T-cell (primary cell): ENCODE measurements at regions not wholly inside any gene's neighbourhood (a gene's known extent, or its start where the extent isn't known, plus 50 kb on each side); places are given as distances from the start of the nearest gene placed in this dataset.

Experiments used
- ATAC-seq, 4 experiments: fragments of 200-7000 bp in 3 of 4; fragments of 150-1000 bp in 1 of 4; cut with Tn5 transposase; replicated peaks in 1 of 4; 1 replicate in 3 of 4; 2 replicates in 1 of 4; pipeline ENCODE4 v1.10.0; 2021; ENCODE audit warnings: moderate library complexity in 3 of 4, mild to moderate bottlenecking in 2 of 4, moderate number of reproducible peaks in 1 of 4
- CTCF ChIA-PET, 2 donors: fragments of 300-600 bp; sonication (Branson Sonifier 250); formaldehyde crosslinking; loops; one replicate each; lab custom pipeline; 2022; ENCODE audit warnings: antibody characterized with exemption in 2 of 2; lab: Charles Lee
- POLR2A ChIA-PET, 2 donors: fragments of 300-600 bp; sonication (Branson Sonifier 250); formaldehyde crosslinking; loops; one replicate each; lab custom pipeline; 2022; ENCODE audit warnings: antibody characterized with exemption in 2 of 2; lab: Charles Lee
- DNase-seq, 35 experiments: peaks; one replicate each; pipeline versions ENCODE4 v3.0.0 to v3.0.0-alpha.2; 2013 to 2023
- H3K27ac ChIP-seq: one replicate; pipeline ENCODE4 v1.5.1; 2013; ENCODE audit warnings: low read length
- H3K27me3 ChIP-seq, 2 experiments: replicated peaks in 1 of 2; 1 replicate in 1 of 2; 2 replicates in 1 of 2; pipeline versions ENCODE4 v1.6.1 to v1.7.0; 2013; ENCODE audit warnings: low read length in 1 of 2, mixed read lengths in 1 of 2; ENCODE audit not compliant: control insufficient read depth in 2 of 2, insufficient read depth in 2 of 2; ENCODE audit errors: extremely low read depth in 1 of 2
- H3K36me3 ChIP-seq, 2 donors: 1 replicate in 1 of 2; 2 replicates in 1 of 2; pipeline versions ENCODE4 v1.6.1 to v1.7.0; 2013; ENCODE audit warnings: low read length in 1 of 2; ENCODE audit not compliant: control insufficient read depth in 2 of 2, insufficient read depth in 1 of 2; ENCODE audit errors: extremely low read depth in 1 of 2
- H3K4me1 ChIP-seq, 2 experiments: 1 replicate in 1 of 2; 2 replicates in 1 of 2; pipeline versions ENCODE4 v1.6.1 to v1.7.0; 2013; ENCODE audit warnings: low read length in 2 of 2, mixed read lengths in 1 of 2; ENCODE audit not compliant: insufficient read depth in 2 of 2, control insufficient read depth in 1 of 2; ENCODE audit errors: extremely low read depth in 1 of 2
- H3K4me3 ChIP-seq, 2 donors: 1 replicate in 1 of 2; 2 replicates in 1 of 2; pipeline versions ENCODE4 v1.5.1 to v1.7.0; 2013; ENCODE audit warnings: mild to moderate bottlenecking in 2 of 2, low read length in 1 of 2, moderate library complexity in 1 of 2; ENCODE audit not compliant: control insufficient read depth in 1 of 2; ENCODE audit errors: extremely low read depth in 1 of 2
- H3K9me3 ChIP-seq: 2 replicates; pipeline ENCODE4 v1.7.0; 2013
- H3K27ac Mint-ChIP-seq, 2 donors: one replicate each; pipeline ENCODE4 v1.8.0; 2020 to 2021; ENCODE audit warnings: mild to moderate bottlenecking in 2 of 2, mixed read lengths in 2 of 2
- H3K27me3 Mint-ChIP-seq, 2 donors: one replicate each; pipeline ENCODE4 v1.8.0; 2021 to 2022; ENCODE audit warnings: mixed read lengths in 2 of 2
- H3K36me3 Mint-ChIP-seq: one replicate; pipeline ENCODE4 v1.8.0; 2021; ENCODE audit warnings: mixed read lengths
- H3K4me1 Mint-ChIP-seq, 3 donors: one replicate each; pipeline ENCODE4 v1.8.0; 2020 to 2022; ENCODE audit warnings: mixed read lengths in 3 of 3, mild to moderate bottlenecking in 1 of 3
- H3K4me3 Mint-ChIP-seq, 3 donors: one replicate each; pipeline ENCODE4 v1.8.0; 2020 to 2022; ENCODE audit warnings: mild to moderate bottlenecking in 3 of 3, mixed read lengths in 3 of 3, moderate library complexity in 3 of 3
- H3K9me3 Mint-ChIP-seq, 3 donors: one replicate each; pipeline ENCODE4 v1.8.0; 2020 to 2022; ENCODE audit warnings: mixed read lengths in 3 of 3
- WGBS: methylation state at CpG from one replicate; pipeline ENCODE4 v1.1.5; 2013; ENCODE audit warnings: missing lambda C conversion rate; ENCODE audit not compliant: insufficient coverage; 5-methylcytosine and 5-hydroxymethylcytosine counted together

DNA sequence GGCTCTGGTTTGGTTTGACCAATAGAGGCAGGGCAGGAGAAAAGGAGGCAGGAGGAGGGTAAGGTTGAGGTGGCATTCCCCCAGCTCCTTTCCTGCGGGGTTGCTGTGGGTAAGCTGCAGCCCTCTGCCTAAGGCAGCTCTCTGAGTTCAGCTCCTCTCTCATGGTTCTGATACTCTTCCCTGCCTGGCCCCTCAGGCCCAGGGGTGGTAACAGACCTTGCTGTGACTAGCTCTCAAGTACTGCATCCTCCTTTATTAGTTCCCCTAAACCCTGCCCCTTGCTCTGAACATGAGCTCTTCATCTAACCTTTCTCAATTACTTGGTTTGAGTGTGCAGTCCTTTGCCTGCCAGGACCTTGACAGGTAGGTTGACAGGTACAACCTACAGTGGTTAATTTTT lies 205.5 kb downstream of the SLC4A3 start:
- DNase-seq (no peak), ATAC-seq (no peak)
- Mint-ChIP-seq H3K4me3 (no peak overlapping the region), H3K27me3 (peaks cover 0 to 11% of the 10 kb centered on the region in 2 donors), H3K4me1 (no peaks in the 10 kb centered on the region), H3K36me3 (no peaks in the 10 kb centered on the region), H3K27ac (no peak overlapping the region), H3K9me3 (no peaks in the 10 kb centered on the region)
- 75% methylated on average over 1 of the region's 1 CpG for WGBS
- POLR2A ChIA-PET = no interaction called here
- Histone ChIP-seq H3K9me3 (no peaks in the 10 kb centered on the region), H3K27me3 (peaks cover 0 to 4% of the 10 kb centered on the region in 2 experiments), H3K27ac (no peak overlapping the region), H3K4me1 (no peaks in the 10 kb centered on the region), H3K4me3 (no peak overlapping the region), H3K36me3 (no peaks in the 10 kb centered on the region)
- CTCF ChIA-PET = interaction anchor here in 1 of 2 donors (0.6 kb wide), 1 partner anchor 19 kb away, joined by 3 read pairs; no protein-coding TSS in a partner anchor

DNA sequence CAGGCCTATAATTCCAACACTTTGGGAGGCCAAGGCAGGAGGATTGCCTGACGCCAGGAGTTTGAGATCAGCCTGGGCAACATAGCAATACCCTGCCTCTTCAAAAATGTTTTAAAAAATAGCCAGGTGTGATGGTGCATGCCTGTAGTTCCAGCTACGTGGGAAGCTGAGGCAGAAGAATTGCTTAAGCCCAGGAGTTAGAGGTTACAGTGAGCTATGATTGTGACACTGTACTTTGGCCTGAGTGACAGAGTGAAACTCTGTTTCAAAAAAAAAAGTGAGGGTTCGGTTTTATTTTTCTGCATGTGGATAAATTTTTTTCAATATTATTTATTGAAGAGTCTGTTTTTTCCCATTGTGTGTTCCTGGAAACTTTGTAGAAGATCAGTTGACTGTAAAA lies 208.1 kb downstream of the SLC4A3 start:
- no peak overlapping the region for H3K27ac Mint-ChIP-seq
- ATAC-seq = no peak
- WGBS = 29% methylated on average over 1 of the region's 3 CpGs
- no peaks in the 10 kb centered on the region for H3K36me3 Mint-ChIP-seq
- H3K9me3 Mint-ChIP-seq = no peaks in the 10 kb centered on the region
- POLR2A ChIA-PET = no interaction called here
- Histone ChIP-seq H3K27me3 (peaks cover 0 to 4% of the 10 kb centered on the region in 2 experiments), H3K27ac (no peak overlapping the region), H3K4me1 (no peaks in the 10 kb centered on the region), H3K9me3 (no peaks in the 10 kb centered on the region), H3K4me3 (no peak overlapping the region), H3K36me3 (no peaks in the 10 kb centered on the region)
- H3K4me3 Mint-ChIP-seq = no peak overlapping the region
- DNase-seq = no peak
- H3K27me3 Mint-ChIP-seq = peaks cover under 1 to 11% of the 10 kb centered on the region in 2 donors
- CTCF ChIA-PET = interaction anchor here in 1 of 2 donors (0.5 kb wide), 1 partner anchor 12 kb away, joined by 4 read pairs; no protein-coding TSS in a partner anchor
- no peaks in the 10 kb centered on the region for H3K4me1 Mint-ChIP-seq

DNA sequence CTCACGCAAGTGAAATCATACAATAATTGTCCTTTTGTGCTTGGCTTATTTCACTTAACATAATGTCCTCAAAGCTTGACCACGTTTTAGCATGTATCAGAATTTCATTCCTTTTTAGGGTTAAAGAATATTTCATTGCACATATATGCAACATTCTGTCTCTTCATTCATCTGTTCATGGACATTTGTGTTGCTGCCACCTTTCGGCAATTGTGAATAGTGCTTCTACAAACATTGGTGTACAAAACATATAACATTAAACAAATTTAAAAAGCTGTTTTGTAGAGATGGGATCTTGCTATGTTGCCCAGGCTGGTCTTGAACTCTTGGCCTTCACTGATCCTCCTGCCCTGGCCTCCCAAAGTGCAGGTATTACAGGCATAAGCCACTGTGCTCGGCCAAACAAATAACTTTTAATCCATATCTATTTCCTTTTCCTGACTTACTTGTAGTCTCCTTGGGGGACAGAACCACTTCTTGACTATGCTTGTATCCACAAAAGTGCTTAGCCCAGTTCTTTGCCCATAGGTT lies 209.3 kb downstream of the SLC4A3 start:
- Histone ChIP-seq H3K27ac (no peak overlapping the region), H3K4me1 (no peaks in the 10 kb centered on the region), H3K4me3 (no peak overlapping the region), H3K27me3 (peaks cover 0 to 2% of the 10 kb centered on the region in 2 experiments), H3K36me3 (no peaks in the 10 kb centered on the region), H3K9me3 (no peaks in the 10 kb centered on the region)
- Mint-ChIP-seq H3K4me3 (no peak overlapping the region), H3K27me3 (peaks cover 2 to 10% of the 10 kb centered on the region in 2 donors), H3K36me3 (no peaks in the 10 kb centered on the region), H3K9me3 (no peaks in the 10 kb centered on the region), H3K27ac (no peak overlapping the region), H3K4me1 (no peaks in the 10 kb centered on the region)
- POLR2A ChIA-PET = no interaction called here
- ATAC-seq (no peak), DNase-seq (no peak)
- no CpG with 5 or more reads among the region's 4 CpGs for WGBS
- CTCF ChIA-PET = no interaction called here

DNA sequence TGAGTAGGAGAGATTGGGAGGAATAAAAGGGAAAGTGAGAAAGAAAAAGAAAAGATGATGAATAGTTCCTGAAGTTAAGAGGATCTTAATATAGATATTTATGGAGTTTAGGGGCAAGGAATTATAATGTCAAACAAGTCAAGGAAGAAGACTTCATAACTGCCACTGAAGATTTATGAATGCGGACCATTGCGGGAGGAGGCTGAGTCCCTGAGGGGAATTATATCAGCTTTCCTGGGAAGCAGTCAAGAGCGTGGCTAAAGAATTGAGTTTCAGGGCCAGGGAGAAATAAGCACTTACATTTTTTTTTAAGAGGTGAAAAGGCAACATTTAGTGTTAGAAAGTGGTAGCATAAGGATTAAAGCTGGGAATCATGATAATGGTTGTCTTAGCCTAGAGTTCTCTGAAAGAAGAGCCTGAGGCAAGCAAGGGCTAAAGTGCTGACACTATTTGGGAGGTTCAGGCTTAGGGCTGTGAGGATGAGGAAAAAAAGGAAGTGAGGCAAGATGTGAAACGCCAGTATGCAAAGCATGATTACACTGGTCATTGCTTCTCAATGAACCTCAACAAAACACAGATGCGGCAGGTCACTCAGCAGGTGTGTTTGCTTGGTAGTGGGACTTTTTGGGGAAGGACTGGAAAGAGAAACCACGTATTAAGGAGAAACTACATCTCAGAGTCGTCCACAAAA lies 217.1 kb downstream of the SLC4A3 start:
- Mint-ChIP-seq H3K4me1 (no peaks in the 10 kb centered on the region), H3K9me3 (peaks cover 0 to 7% (median 0%) of the 10 kb centered on the region in 3 donors), H3K27ac (no peak overlapping the region), H3K27me3 (peaks cover 6 to 13% of the 10 kb centered on the region in 2 donors), H3K4me3 (no peak overlapping the region), H3K36me3 (no peaks in the 10 kb centered on the region)
- H3K4me3 ChIP-seq = no peak overlapping the region
- H3K4me1 ChIP-seq = no peaks in the 10 kb centered on the region
- ATAC-seq = no peak
- no peak overlapping the region for H3K27ac ChIP-seq
- WGBS = 71% methylated on average over 3 of the region's 7 CpGs
- H3K27me3 ChIP-seq = no peaks in the 10 kb centered on the region
- no peaks in the 10 kb centered on the region for H3K9me3 ChIP-seq
- CTCF ChIA-PET = no interaction called here
- no peaks in the 10 kb centered on the region for H3K36me3 ChIP-seq
- POLR2A ChIA-PET = no interaction called here
- no peak for DNase-seq

DNA sequence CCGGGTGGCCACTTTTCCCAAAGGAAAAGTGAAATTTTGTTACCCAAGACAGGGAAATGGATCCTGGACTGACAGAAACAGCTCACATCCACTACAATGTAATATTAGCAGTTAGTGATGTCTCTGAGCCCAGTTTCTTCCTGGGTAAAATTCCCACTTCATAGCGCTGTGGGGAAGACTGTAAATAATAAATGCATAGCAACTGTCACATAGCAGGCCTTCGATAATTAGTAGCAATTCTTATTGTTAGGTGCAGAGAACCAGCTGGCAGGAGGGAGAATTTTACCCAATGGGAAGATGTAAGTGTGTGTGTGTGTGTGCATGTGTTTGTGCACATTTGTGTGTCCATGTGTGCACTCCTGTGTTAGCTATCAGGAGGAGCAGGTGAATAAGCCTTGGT lies 221.5 kb downstream of the SLC4A3 start:
- Mint-ChIP-seq H3K27ac (no peak overlapping the region), H3K9me3 (peaks cover 0 to 7% (median 0%) of the 10 kb centered on the region in 3 donors), H3K27me3 (peaks cover 7 to 19% of the 10 kb centered on the region in 2 donors), H3K4me3 (no peak overlapping the region), H3K36me3 (no peaks in the 10 kb centered on the region), H3K4me1 (no peaks in the 10 kb centered on the region)
- H3K9me3 ChIP-seq = no peaks in the 10 kb centered on the region
- no peaks in the 10 kb centered on the region for H3K36me3 ChIP-seq
- POLR2A ChIA-PET = no interaction called here
- H3K4me3 ChIP-seq = no peak overlapping the region
- no peak for DNase-seq
- WGBS = no CpG with 5 or more reads among the region's 3 CpGs
- H3K4me1 ChIP-seq = no peaks in the 10 kb centered on the region
- no peak for ATAC-seq
- no peak overlapping the region for H3K27ac ChIP-seq
- CTCF ChIA-PET = no interaction called here
- H3K27me3 ChIP-seq = peaks cover 0 to 4% of the 10 kb centered on the region in 2 experiments

DNA sequence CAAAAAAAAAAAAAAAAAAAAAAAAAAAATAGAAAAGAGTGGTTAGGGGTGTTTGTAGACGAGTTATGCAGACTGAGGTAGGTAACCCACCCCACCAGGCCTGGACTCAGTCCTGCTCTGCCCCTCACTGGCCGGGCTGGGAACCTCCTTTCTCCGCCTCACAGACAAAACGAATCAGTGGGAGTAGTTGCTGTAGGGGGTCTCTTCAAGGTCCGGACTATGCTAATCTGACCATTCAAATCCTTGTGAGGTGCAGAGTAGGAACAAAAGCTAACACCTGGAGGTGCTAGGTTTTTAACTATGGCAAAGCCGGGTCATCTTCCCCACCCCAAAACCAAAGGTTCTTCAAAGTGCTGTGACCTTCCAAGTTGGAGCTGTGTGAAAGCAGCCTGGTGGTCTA lies 223.7 kb downstream of the SLC4A3 start:
- no peak overlapping the region for H3K27ac Mint-ChIP-seq
- ATAC-seq (no peak), DNase-seq (no peak)
- Histone ChIP-seq H3K27me3 (peaks cover 0 to 7% of the 10 kb centered on the region in 2 experiments), H3K9me3 (no peaks in the 10 kb centered on the region), H3K27ac (no peak overlapping the region), H3K4me1 (no peaks in the 10 kb centered on the region), H3K4me3 (no peak overlapping the region), H3K36me3 (no peaks in the 10 kb centered on the region)
- POLR2A ChIA-PET = no interaction called here
- no CpG with 5 or more reads among the region's 6 CpGs for WGBS
- peaks cover 16 to 21% of the 10 kb centered on the region in 2 donors for H3K27me3 Mint-ChIP-seq
- H3K4me1 Mint-ChIP-seq = no peaks in the 10 kb centered on the region
- CTCF ChIA-PET = interaction anchor here in 1 of 2 donors (0.6 kb wide), 1 partner anchor 18 kb away, joined by 3 read pairs; no protein-coding TSS in a partner anchor
- no peak overlapping the region for H3K4me3 Mint-ChIP-seq
- H3K36me3 Mint-ChIP-seq = no peaks in the 10 kb centered on the region
- H3K9me3 Mint-ChIP-seq = peaks cover 0 to 2% (median 0%) of the 10 kb centered on the region in 3 donors
